HG02852 (cell line): ENCODE measurements at regions not wholly inside any gene's neighbourhood (a gene's known extent, or its start where the extent isn't known, plus 50 kb on each side); places are given as distances from the start of the nearest gene placed in this dataset.

Source experiments
- ATAC-seq: cut with Tn5 transposase; IDR thresholded peaks from one replicate; pipeline ENCODE4 v1.9.1; 2021; ENCODE audit warnings: mild to moderate bottlenecking, moderate library complexity; ENCODE audit not compliant: unreplicated experiment

DNA sequence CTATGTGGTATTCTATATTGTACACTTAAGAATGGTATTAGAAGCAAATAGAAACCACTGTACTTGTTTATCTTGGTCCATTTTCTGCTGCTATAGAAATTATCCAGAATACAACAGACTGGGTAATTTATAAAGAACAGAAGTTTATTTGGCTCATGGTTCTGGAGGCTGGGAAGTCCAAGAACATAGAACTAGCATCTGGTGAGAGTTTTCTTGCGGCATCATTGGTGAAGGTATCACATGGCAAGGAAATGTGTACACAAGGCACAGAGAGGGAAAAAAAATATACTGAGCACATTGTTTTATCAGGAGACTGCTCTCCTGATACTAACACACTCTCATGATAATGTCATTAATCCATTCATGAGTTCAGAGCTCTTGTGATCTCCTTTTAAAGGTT lies 130.3 kb upstream of the STXBP6 start:
- no peak for ATAC-seq

DNA sequence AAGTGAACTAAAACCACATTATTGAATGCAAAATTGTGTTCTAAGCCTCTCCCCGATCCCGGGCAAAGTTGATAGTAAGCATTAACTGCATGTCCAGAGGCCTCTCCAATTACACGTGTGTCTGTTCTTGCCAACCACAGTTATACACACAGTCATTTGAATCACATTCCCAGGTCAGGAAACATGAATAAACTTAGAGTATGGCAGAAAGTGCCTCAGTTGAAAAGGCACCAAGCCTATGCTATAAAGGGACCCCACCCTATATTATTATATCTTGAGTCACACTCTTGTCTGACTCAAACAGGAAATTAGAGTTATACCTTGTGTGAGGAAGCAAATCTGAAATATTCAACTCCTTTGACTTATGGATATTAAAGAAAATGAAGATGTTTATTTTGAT lies 128.3 kb upstream of the STXBP6 start:
- ATAC-seq: no peak

DNA sequence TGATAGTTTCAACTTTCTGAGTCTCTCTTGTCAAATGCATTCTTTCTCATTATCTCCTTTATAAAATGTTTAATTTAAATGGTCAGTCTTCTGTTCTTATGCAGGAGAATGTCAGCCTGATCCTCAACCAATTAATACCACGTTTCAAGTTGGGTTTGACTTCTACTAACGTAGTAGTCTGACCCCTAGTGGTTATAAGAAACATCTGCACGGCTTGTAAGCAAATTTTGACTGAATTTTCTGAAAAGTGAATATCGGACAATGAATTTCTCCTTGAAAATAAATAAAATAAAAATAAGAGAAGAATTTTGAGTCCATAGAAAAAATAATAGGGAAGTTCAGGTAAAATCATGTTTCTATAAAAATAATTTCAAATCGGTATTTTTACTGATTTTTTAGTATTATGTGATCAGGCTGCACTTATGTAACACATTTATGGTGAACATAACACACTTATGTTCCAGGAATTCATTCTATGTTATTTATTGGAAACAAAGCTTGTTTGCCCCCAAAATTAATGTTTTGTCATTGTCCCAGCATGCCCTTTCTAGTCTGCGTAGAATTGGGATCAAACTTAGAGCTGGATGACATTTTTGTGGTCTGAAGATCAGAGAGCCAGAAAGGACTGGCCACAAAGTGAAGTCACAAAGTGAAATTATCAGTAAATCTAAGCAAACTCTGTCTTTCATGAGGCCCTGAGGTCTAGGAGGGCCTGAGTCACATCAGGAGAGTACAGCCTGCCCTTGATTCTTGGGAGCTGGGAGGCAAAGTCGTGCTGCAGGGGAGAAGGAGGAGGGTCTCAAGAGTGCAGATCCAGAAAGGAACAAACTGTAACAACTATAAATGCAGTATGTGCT lies 101.2 kb upstream of the STXBP6 start:
- ATAC-seq: peak; percentile 48

DNA sequence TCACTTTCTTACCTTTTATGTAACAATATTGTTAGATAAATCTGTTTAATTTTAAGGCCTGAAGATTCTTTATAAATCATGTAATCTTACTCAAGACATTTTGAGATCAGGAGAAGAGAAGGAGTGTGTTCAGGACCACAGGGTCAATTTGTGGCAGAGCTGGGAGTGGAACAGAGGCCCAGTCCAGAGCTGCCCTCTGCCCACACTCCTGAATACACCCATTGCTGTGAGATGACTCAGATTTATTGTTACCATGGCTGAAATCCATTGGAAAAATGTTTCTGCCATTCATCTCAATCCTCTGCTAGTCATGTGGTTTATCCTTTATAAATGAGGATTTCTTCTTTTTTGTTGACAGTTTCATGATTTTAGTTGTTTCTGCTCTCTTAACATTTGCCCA lies 100.5 kb upstream of the STXBP6 start:
- no peak for ATAC-seq

DNA sequence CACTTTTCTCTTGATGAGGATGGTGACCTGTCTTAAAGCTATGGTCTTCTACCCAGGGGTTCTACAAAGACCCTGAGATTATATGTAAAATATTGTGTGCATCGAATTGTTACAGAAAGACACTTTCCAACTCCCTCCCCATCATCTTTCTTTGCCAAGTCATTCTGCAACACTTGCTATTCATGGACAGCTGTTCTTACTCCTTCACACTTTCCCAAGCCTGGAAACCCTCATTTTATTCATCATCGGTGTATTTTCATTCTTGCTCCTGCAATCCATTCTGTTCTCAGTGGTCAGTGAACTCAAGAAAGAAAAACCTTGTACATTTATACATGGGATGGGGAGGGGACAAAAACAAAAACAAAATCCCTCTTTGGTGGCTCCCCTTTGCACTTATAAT lies 90.5 kb upstream of the STXBP6 start:
- no peak for ATAC-seq

DNA sequence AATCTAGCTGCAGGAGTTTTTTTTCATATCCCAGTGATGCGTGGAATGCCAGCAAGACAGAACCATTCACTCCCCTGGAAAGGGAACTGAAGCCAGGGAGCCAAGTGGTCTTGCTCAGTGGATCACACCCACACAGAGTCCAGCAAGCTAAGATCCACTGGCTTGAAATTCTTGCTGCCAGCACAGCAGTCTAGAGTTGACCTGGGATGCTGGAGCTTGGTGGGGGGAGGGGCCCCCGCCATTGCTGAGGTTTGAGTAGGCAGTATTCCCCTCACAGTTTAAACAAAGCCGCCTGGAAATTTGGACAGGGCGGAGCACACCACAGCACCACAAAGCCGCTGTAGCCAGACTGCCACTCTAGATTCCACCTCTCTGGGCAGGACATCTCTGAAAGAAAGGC lies 86.9 kb upstream of the STXBP6 start:
- no peak for ATAC-seq

DNA sequence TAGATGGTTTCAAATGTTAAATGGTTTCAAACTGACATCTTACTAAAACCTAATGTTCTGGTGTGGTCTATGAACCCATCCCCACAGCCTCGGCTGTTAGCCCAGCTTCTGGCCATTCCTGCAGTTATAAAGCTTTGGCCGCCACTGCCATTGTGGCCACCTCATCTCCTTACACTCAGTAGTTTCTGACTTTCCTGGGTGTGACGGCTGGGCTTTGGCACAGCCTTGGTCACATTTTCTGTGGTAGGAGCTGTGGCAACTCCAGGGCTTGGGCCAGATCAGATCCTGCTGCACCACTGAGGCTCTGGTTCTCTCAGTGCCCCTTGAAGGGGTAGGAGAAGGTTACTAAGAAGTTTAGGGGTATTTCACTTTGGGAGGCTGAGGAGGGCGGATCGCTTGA lies 84.2 kb upstream of the STXBP6 start:
- no peak for ATAC-seq

DNA sequence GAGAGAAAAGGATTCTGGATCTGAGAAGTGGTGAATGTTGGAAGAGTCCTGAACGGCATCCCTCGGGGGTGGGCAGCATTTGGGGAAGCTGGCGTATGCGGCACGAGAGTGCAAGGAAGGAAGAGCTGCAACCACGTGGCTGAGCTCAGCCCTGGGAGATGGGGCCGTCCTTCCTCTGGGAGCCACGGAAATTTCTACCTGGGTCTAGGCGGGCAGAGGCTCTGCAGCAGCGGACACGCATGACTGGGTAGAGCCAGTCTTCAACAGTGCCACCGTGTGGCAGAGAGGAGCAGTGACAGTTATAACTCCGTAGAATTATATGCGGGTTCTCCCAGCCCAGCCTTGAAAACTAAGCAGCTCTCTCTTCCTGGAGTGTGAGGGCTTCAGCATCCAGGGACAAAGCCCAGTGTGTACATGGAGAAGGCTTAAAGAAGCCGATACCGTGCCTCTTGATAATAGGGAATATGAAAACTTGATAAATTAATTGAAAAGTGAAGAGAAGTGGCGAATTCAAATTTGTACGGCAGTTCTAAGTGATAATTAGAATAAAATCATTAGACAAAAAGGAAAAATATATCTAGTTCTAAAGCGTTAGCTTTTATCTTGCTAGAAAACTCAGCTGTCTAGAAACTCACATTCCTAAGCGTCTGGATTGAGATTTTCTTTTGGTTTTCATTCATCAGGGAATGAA lies 82.9 kb upstream of the STXBP6 start:
- ATAC-seq: peak; percentile 87

DNA sequence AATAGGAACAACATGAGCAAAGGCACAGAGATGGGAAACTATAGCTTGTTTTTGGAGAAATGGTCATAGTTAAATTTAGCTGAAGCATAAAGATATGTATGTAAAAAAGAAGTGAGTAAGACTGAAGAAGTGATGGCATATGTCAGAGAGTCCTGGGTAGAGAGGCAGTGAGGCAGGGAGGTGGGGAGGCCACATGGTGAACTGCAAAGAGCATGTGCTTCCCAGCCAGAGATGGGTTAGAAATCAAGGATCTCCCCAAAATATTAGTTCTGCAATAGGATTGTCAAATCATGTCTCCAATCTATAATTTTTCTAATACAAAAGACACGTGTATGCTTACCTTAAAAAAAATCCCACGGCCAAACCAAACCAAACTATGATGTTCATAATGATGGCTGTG lies 82.1 kb upstream of the STXBP6 start:
- ATAC-seq: no peak

DNA sequence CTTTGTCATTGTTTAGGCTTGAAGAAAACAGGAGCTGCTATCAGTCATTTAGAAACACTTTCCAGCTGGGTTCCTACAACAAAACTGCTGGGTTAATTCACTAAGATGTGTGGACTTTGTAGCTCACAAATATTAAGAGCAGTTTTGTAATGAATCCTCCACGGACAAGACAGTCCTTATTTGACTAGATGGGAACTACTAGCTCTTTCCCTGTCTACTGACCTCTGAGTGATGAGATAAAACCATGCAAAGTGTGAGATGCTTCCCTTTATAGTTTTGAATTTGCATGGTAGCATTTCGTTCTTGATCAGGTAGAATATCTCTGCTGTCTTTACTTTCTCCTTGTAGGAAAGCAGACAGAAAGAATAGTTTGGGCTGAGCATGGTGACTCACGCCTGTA lies 72.9 kb upstream of the STXBP6 start:
- no peak for ATAC-seq

DNA sequence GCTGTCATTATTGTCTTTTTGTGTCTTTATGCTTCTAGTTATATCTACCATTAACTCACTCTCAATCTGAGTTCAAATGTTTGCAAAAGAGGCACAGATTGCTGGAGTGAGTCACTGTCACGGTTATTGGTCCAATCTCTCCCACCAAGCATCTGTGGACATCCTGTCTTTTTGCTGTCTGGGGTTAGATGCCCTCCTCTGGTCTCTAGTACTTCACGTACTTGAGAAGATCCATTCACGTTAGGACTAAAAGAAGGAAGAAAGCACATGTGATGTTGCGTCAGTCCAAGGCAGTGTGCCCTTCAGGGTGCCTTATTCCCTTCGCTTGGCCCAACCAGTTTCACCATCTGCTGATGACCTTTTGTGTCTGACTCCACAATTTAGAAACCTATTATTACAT lies 72.3 kb upstream of the STXBP6 start:
- no peak for ATAC-seq

DNA sequence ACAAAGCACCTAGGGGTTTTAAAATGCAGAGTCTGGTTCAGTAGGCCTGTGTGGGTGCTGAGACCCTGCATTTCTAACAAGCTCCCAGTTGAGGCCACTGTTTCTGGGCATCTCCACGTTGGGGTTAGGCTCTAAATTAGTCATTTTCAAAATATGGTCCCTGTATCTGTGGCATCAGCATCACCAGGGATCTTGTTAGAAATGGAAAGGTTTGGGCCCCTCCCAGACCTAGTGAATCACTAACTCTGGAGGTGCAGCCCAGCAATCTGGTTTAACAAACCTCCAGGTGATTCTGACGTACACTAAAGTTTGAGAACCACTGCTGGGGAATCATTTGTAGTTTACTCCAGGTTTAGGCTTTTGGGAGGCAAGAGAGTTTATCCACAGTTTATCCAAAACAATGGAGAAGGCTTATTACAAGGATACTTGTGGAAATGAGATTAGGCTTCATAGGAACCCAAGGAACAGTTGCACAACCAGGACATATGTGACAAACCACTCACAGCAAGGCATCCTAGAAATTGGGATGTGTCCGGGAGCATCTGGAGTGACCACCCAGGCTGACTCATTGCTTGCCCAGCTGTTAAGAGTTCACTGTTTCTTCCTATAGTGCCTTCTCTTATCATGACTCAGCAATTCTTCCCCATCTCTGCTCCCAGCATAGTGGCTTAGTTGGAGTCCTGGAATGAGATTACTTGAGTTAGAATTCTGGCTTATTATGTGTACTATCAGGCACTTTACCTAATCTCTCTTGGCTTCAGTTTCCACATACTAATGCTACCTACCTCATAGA lies 71.6 kb upstream of the STXBP6 start:
- ATAC-seq: no peak

DNA sequence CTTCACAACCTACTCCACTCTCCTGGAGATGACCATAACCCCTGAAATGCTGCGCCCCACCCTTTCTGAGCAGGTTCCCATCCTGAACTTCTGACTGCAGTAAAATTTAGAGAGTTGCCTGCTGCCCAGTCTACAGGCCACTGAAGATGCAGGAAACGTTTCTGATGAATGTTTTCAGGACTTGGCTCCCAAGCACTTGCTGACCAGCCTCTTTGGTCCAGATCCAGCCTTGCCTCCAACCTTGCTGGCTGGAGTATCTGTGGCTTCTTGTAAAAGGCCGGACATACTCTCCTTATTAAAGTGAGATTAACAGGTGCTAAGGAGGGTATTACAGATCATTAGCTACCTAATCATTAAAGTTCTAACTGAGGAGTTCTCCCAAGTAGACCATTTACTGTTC lies 70.3 kb upstream of the STXBP6 start:
- ATAC-seq: no peak

DNA sequence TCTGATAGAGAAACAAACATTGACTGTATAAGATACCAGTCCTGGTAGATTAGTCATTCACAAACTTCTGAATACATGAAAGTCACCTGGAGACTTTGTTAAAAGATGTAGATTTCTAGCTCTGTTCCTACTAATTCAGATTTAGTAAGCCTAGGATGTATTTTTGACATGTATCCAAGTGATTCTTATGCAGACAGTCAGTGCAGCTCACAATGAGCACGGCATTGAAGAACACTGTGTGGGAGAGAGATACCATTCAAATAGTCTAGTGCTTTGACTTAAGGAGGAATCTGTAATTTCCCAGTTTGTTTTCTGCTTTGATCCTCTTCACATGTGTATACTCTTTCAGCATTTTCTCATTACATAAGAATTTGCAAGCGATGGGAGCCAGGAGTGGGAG lies 68.7 kb upstream of the STXBP6 start:
- no peak for ATAC-seq

DNA sequence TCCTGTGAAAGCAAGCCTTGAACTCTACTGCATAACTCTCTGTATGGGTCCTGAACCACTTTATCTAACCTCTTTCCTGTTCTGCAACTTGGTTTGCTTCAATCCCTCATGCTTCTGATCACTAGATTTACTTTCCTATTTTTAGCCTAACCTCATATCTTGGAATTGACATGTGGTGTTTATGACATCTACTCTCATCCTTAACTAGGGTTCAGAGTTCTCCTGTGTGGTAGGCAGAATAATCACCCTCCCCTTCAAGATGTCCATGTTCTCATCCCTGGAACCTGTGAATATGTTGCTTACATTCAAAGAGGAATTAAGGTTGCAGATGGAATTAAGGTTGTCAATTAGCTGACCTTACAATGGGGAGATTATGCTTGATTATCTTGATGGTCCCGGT lies 67.4 kb upstream of the STXBP6 start:
- ATAC-seq: no peak

DNA sequence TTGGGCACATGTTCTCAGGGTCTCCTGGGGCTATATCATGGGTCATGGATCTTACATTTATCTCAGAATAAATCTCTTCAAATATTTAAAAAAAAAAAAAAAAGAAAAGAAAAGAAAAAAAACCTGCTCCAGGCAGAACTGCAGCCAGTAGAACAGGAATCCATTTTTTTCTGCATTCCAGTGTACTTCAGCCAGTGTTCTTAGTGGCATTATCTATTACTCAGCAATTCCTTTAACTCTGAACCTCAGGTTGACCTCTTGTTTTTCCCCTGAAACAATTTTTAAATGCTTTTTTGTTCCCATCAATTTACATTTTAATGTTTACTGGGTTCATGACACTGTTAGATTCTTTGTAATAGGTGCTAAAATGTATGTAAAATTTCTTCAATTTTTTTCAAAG lies 66.7 kb upstream of the STXBP6 start:
- no peak for ATAC-seq

DNA sequence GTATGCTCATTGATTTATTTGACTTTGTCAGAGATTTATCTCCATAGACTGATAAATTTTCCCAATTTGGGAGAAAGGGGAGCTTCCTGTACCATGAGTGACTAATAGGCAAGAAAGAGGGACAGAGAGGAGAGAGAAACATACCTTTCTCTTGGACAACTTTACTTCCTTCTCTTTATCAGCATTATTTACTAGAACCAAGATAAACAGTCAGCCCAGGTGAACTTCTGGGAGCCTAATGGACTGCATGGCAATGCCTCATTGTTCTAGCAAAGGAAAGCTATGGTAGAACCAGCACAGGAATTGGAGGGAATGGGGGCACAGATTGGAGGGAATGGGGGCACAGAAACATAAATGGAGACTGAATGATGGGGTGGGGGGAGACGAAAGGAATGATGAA lies 63.4 kb upstream of the STXBP6 start:
- ATAC-seq: no peak

DNA sequence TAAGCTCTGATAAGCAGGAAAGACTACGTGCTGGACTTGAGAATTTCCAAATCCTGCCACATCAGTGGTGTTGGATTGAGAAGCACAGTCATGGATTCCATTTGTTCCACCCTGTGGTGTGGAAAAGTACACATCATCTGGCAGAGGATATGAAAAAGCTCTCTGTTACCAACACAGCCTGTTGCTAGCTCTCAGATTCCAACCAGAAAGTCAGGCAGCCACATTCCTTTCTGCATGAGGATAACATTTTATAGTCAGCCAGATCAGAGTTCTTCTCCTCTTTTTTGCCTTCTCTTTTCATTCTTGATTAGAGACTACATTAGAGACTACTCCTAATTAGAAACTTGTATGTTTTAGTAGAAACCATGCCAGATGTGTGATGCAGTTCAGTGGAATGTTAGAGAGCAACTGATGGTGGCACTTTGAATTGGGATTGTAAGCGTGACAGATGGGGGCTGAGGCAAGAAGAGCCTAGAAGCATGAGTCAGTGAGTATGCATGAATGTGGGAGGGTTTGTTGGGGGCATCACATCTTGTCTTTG lies 61.2 kb upstream of the STXBP6 start:
- ATAC-seq: no peak

DNA sequence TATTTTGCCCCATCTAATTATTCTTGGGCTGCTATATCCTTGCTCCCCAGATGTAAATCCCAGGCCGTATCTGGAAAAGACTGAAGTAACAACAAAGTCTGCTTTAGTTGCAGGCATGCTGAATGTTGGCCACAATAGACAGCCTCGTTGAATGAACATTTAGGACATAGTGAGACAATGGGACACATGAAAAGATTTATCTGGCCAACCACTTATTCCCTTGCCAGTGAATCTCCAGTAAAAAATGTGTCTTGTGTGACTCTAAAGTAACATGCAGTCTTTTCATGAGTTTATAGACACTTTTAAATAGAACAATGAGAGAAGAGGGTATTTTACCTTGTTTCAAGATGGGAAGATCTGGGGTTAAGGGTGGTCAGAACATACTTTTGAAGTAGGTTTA lies 60.2 kb upstream of the STXBP6 start:
- ATAC-seq: no peak

DNA sequence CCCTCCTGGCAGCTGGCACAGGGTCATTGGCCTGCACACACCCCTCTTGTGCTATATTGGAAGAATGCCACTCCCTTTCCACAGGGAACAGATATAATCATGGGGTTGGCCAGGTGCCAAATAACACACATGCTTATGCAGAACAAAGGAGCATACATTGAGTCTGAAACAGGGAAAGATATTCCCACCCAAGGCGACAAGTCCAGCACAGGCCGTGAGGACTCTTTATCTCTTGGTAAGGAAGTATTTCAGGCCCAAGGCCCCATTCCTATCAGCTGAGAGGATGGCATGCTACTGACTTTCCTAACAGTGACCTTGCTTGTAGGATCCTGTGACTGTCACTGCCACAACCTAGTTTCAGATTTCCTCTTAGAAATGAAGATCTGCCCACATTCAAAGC lies 59.0 kb upstream of the STXBP6 start:
- no peak for ATAC-seq

DNA sequence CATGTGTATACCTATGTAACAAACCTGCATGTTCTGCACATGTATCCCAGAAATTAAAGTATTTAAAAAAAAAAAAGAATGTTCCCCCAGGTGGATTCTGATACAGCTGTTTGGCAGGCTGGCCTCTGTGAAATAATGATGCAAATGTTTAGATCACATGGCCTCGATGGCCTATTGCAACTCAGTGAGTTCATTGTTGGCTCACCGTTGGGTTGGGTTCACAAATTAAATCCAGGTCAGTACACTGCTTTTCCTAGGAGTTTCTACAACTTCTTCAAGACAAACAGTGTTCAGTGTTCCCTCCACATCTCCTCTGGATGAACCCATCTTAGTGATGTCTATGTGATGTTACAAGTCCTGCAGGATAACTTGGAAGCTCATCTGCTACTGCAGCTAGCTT lies 58.3 kb upstream of the STXBP6 start:
- no peak for ATAC-seq

DNA sequence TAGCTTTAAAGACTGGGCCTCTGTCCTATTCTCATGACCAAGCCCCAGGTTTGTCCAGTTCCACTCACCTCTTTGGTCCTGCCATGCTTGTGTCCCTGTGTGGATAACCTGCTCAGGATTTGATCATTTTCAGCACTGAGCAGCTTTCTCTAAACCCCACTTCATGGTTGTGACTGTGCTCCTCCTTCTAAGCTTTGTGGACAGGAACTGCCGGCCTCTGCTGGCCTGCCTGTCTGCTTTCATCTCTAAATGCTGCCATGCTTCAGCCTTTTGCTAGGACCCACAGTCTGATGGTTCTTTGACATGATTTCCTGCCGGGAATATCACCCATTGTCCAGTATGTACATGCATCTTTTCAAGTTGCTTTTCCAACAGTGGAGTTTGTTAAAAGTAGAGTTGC lies 53.9 kb upstream of the STXBP6 start:
- ATAC-seq: no peak
